ENCODE measurements at regions not wholly inside any gene's neighbourhood (a gene's known extent, or its start where the extent isn't known, plus 50 kb on each side); places are given as distances from the start of the nearest gene placed in this dataset.
A peak's percentile ranks its signal among the peaks of the same experiment; 100 is the strongest.
"Not testable (repeated sequence)": the region's sequence is repeated elsewhere in the genome, so short reads cannot be mapped to it uniquely, and the experiment has no call there.

DNA sequence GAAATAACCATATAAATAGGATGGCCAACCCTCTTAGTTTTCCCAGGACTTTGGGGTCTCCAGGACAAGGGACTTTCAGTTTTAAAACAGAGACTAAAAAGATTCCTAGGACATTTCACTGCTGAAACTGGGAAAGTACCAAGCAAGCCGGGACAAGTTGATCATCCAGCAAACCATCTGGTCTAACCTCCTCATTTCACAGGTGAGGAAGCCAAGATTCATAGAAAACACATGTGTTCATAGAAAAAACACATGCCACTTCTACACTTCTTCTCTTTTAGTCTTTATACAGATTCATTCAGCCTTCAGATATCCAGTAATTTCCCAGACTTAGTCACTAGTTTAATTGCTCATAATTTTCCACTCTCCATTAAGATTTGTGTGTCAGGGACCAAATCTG, 165.6 kb upstream of the CCDC54 start:
- no peak for DNase-seq

DNA sequence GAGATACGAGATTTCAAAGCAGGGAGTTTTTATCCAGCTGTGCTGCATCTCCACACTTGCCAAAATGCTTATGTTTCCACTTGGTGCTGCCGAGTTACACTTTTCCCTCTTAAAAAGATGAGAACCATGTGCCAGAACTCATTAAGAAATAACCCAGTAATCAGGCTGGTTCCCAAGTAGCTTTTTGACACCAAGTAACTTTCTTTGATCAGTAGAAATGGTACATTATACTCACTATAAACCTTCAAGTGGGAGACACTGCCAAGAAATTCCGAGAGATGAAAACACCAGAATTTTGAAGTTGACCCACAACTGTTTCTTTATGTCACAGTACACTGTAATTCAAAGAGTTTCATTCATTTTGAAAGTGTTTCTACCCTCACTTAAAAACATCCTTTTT, 164.6 kb upstream of the CCDC54 start:
- no peak for DNase-seq

DNA sequence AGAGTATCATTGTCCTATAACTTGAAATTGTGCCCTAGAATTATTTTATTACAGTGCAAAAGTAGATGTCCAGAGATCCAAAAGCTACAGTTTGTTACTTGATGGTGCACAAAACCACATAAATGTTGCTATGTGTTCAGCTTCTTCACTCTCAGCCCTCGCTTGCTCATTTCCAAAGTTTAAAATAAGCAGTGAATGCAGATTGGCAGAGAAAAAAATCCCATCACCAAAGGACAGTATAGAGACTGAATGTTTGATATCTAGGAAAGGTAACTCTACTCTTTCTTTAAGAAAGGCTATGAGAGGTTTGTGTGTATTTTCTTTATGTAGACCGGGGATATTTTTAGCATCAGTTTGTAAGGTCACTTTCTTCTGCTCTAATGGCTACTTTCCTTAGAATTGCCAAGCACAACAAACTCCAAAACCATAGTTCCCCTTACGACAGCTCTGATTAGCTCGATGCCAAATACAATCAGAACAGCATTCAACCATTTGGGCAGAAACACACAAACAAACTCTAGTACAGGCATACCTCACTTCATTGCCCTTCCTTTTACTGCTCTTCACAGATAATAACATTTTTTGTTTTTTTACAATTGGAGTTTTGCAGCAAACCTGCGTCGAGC, 164.1 kb upstream of the CCDC54 start:
- no peak for DNase-seq

DNA sequence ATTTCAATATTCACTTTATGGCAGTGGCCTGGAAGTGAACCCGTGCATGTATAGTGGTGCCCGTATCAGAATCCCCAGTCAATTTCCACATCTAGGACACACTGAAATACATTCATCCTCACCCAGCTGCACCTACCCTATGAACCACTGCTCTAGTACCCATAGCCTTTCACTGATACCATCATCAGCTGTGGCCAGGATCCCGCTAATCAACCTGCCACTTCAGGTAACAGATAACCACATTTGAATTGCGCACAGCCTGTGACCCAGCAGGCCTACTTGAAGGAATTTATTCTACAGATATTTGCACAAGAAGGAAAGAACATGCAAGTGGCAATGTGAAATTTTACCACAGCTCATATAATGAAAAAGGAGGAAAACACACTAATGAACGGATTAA, 161.0 kb upstream of the CCDC54 start:
- peak; percentile 54 for DNase-seq

DNA sequence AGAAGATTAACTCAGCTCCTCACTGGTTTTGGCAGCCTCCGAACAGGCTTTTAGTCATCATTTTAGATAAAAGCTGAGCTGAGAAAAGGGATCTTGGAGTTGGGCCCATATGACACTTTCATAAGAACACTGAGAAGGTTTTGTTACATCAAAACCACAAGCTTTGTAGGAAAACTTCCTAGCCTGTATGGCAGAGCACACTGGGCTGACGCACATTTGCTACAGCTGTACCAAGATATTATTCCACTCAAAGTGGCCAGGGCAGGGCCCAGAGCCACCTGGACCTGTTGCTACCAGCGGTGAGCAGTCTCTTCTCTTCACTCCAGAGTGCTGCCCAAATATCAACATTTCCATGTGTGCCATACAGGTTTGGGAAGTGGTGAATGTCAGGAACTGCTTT, 160.5 kb upstream of the CCDC54 start:
- DNase-seq = peak; percentile 83

DNA sequence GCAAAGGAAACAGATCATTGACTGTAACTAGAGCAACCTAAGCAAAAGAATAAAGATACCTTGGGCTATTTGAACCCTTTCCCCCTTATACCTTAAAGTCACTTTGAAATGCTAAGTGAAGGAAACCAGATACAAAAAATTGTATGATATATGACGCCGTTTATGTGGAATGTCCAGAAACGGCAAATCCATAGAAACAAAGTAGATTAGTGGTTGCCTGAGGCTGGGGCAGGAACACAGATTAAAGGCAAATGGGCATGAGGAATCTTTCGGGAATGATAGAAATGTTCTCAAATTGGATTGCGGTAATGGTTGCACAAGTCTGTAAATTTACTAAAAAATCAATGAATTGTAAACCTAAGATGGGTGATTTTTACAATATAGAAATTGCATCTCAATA, 160.1 kb upstream of the CCDC54 start:
- peak; percentile 88 for DNase-seq

DNA sequence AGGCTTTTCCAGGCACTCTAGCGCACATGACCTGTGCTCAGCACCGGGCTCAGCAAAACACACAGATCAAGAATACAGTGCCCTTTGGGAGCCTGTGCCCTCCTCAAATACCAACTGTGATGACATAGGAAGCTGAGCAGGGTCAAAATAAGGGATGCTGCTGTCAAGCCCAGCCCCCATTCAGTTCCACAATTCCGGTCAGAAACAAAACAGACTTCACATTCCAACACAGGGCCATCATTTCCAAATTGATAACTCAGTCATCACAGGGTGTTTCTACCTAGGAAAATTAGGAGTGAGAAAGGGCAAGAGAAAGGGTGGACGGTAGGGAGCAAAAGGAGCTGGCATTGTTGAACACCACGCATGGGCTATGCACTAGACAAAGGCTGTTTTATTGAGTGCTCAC, 158.4 kb upstream of the CCDC54 start:
- DNase-seq = peak; percentile 70

DNA sequence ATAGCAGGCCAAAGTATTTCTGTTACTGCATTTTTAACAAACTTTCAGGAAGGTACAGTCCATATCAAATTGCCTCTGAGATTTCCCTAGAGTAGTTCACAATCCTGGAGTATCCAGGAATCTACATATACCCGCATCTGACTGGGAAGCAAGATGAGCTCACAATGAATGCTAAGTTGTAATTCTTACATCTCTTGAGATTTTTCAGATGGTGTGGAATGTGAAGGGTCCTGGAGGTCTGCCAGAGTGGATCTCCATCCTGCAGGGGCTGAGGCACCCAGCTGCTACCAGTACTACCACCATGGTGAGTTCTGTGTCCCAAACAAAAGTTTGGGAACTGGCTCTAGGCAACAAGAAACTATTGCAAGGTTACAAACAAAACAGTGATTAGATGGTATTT, 156.7 kb upstream of the CCDC54 start:
- DNase-seq = no peak

DNA sequence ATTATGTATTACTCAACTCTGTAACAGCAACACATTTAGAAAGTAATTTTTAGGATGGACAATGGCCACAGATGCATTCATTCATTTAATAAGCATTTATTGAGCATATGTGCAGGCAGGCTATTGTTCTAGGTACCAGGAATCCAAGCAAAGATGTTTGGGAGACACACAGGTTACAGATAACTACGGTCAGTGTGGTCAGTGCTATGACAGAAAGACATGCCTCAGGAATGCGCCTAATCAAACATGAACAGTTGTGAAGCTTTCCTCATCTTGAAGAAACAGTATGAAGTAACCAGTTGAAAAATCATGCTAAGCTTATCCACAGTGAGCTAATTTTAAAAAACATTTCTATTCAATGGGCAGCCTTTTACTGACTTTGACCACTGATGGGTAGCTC, 155.4 kb upstream of the CCDC54 start:
- DNase-seq = no peak

DNA sequence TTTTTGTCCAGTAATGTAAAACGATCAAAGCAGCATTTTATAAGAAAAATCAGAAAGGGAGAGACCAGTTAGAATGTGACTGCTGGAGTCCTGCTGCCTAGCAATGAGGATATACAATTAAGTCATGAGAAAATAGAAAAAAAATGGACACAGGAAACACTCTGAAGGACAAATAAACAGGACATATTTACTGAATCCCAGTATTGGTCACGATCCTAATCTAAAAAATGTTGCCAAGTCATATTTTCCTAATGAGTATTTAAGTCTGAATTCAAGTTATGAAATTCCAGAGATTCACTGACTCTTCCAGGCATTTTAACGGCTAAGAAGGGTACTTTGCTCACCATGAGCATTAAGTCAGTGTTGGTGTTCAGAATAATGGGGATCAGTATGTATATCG, 154.3 kb upstream of the CCDC54 start:
- no peak for DNase-seq

DNA sequence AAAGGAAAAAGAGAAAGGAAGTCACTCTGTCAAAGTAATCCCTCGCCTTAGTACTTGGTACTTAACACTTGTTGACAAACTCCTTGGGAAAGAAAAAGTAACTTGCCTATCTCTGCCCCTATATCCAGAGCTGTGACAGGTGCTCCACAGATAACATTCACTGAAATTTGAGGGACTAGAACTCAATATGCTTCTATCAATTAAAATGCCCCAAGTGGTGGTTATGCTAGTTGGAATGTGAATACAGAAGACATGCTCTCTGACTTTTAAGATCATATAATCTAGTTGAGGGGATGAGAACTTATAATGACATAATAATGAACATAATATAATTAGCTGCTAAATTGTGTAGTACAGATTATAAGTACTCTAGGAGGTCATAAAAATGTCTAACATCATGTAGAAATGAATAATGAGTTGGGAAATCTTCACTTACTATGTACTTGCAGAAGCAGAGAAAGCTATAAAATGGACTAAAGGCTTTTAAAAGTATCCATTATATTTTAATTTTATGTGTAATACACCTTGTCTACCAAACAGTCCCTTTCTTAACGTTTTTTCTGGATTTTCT, 153.1 kb upstream of the CCDC54 start:
- DNase-seq = no peak

DNA sequence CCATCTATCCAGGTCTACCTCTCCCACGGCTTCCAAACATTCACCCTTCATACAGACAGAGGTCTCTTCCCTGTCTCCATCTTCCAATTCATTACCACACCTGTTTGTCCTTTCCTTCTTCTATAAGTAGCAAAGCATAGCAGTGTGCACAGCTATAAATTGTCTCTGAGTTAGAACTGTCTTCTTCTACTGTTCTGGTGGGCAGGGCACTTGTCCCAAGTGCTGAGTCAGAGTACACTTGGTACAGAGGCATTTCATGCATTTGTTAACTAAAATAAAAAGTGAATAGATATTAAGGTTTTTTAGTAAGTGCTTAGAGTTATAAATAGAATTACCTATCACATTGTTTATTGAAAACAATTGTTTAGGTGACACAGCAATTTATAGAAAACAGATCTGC, 150.1 kb upstream of the CCDC54 start:
- DNase-seq = no peak

DNA sequence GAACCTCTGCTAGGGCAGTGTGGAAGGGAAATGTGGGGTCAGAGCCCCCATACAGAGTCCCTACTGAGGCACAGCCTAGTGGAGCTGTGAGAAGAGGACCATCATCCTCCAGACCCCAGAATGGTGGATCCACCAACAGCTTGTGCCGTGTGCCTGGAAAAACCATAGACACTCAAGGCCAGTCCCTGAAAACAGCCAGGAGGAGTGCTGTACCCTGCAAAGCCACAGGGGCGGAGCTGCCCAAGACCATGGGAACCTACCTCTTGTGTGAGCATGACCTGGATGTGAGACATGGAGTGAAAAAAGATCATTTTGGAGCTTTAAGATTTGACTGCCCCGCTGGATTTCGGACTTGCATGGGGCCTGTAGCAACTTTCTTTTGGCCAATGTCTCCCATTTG, 143.4 kb upstream of the CCDC54 start:
- DNase-seq = not testable (repeated sequence)

DNA sequence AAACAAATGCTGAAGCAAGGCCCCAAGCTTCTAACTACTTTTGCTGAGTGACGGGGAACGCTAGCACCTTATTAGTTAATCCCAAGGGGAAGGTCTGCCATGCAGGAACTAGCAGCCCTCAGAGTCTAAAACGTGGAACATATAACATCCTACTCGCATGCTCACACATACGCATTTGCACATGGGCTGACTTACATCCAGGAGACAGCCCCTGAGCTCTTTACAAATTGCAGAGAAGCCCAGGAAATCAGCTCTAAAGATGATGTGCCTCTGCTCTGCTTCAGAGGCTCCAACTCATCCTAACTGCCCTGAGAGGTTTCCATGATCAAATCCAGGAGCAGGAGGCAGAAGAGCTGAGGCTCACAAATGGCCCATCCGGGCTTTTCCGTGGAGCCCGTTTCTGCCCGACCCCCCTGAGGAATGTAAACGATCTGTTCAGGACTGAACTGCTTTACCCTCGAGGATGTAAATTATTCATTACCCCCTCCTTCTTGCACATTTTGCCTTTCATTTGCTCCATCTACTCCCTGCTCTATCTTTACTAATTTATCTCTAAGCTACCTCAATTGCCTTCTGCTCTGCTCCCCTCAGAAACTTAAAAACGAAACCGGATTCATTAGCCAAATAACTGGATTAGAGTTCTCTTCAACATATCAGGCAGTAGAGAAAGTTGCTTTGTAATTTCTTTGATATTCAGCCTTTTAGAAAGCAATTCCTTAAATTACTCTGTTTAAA, 141.9 kb upstream of the CCDC54 start:
- peak; percentile 75 for DNase-seq

DNA sequence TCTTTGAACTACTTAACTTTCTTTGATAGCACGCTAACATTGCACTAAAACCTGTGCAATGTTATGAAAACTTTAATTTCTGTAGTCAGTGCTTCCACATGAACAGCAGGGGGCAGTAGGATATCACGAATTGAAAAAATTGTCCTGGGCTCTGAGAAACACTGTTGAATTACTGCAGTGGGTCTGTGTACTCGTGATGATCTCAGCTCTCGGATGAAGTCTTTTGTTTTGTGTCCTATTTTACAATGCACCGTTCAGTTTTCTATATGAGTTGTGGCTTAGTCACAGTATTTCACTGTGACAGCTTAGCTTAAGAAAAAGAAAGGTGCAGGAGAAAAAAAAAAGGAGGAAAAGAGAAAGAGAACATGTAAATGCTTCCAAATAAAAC, 141.3 kb upstream of the CCDC54 start:
- DNase-seq = peak; percentile 77

DNA sequence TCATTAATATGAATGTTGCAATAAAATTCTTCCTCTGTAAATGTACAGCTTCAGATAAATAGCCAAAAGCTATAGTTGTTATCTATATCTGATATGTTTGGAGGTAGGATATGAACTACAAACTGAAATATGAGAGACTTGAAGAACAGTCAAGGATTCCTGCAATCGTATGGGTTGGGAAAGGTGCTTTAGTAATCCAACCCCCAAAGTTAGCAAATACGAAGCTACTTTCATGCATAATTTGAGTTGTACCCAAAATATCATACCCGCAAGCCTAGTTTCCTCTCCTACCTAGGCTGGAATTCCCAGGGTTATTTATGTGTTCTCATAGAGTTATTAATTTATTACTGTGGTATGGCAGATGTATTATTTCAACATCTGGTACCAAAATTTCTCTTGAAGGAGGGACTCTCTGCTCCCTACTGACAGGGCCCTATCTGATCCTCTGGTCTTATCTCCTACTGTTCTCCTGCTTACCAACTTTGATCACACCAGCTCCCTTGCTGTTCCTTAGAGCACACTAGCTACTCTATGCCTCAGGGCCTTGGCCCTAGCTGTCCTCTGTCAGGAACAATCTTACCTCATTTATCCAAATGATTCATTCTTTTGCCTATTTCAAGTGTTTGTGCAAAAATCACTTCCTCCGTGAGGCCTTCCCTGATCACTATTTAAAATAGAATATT, 140.4 kb upstream of the CCDC54 start:
- peak; percentile 57 for DNase-seq

DNA sequence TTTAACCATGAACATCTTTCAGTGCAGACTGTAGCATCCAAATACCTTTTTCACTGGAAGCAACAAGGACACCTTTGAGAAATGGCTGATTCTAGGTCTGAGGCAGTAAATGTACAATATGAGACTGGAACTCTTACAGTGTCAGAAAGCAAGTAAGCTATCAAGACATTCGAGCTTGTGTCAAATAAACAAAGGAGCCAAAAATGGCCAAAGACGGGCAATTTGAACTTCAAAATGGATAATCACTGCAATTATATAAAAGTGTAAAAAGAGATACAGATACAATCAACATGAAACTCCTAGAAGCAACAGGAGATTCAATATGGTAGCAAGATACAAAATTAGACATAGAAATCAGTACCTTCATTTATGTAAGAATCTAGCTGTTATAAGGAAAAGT, 138.5 kb upstream of the CCDC54 start:
- no peak for DNase-seq

DNA sequence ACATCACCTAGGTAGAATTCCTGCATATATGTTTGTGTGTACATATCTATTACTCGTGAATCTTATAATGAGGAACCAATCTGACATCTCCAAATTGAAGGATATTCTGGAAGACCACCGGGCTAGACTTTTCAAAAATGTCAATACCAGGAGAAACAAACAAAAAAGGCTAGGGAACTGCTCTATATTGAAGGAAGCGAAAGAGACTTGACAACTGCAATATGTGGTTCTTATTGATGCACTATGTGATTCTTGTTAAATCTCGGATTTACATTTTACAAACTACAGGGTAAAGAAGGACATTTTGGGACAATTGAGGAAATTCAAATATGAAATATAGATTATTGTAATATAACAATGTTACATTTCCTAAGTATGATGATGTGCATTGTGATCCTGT, 137.5 kb upstream of the CCDC54 start:
- DNase-seq = no peak

DNA sequence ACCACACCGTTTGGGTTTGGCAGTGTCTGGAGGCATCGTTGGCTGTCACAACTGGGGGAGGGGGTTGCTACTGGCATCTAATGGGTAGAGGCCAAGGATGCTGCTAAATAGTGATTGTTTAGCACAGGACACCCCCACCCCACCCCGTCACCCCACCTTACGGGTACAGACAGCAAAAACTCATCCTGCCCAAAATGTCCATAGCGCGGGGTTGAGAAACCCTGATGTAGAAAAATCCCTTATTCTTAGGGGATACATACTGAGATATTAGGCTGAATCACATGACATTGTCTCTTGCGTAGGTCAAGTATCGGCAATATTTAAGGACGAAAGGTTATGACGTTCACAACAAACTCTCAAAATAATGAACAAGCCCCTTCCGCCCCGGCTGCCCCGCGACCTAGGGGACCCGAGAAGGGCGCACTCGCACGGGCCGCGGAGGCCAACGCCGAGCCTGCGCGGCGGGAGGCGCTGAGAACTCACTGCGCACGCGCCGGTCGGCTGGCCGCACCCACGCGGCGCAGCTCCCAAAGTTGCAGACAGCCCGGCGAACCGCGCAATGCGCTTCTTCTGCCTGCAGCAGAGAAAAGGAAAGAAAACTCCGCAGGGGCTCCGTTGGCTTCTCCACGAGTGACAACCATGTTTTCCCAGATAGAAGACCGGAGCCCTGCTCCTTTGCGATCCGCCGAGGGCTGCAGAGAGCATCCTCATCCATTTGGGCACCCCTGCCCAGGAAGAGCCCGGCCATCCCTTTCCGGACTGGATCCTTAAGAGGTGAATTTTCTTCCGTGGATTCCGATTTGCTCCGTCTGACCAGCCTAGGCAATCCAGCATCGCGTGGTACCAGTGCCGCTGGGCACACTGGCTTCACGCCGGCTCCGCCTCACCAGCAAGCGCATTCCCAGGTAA, 136.8 kb upstream of the CCDC54 start:
- peak; percentile 75 for DNase-seq

DNA sequence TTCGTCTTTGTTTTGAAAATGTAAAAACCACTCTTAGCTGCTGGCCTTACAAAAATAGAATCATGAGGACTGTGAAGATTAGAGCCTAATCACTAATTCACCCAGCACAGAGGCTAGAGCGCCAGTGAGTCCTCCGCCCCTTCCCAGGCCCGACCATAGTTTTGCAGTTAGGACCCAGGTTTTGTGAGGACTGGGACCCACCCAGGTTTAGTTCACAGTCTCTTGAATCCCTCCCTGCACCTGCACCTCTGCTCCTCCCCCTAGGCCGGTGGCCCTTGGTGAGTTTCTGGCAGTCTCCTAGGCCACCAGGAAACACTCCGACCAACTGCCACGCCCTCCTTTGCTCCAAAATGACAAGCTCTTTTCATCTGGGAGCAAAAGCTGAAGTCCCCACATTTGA, 136.0 kb upstream of the CCDC54 start:
- DNase-seq = peak; percentile 76

DNA sequence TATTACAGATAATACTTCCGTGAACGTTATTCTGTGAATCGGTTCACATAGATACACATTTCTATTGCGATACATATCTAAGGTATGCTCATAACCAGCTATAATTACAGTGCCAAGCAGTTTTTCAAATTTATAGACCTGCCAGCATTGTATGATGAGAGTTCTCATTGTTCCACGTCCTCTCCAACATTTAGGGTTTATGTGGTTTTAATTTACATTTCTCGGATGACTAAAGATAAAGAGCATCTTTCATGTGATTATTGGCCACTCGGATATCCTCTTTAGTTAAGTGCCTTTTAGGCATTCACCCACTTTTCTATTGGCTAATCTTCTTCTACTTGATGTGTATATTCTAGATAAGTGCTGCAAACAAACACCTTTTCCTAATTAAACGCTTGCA, 134.7 kb upstream of the CCDC54 start:
- no peak for DNase-seq

DNA sequence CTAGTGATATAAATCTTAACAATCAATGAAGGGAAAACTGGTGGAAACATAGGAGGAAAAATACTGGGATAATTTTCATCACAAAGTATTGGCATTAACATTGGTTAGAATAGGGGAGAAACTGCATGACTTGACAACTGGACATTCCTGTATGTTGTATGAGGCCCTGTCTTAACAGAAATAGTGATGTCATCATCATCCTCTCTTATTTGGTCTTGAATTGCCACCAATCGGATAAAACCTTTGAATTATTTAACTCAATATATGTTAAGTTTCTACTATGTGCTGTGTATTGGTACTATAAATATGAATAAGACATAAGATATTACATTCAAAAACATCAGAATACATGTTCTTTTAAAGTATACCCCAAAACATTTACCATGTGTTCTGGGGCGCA, 130.1 kb upstream of the CCDC54 start:
- DNase-seq = no peak

DNA sequence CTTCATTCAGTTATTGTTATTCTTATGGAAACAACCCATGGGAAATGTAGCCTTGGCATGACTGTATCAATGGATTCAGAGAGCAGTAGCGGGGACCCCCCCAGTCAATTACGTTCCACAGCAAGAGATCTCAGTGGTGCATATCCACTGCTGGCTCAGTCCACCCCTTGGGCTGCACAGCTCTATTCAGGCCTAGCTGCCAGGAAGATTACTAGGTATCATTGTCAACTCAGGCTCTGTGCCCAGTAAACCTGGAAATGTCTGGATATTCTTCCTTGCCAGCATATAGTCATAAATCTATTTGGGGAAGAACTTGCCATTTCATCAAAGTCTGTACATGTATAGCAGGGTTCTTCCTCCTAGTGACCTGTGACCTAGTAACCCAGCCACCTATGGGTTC, 128.1 kb upstream of the CCDC54 start:
- DNase-seq = no peak

Data from islet precursor cell (in vitro differentiated cells).